Middle frontal gyrus (tissue), 1 donor: ENCODE measurements at regions not wholly inside any gene's neighbourhood (a gene's known extent, or its start where the extent isn't known, plus 50 kb on each side); places are given as distances from the start of the nearest gene placed in this dataset.

Experiments
- DNase-seq: peaks from one replicate; pipeline ENCODE4 v3.0.0-alpha.2; 2015; ENCODE audit warnings: low spot score; ENCODE audit errors: extremely low spot score

DNA sequence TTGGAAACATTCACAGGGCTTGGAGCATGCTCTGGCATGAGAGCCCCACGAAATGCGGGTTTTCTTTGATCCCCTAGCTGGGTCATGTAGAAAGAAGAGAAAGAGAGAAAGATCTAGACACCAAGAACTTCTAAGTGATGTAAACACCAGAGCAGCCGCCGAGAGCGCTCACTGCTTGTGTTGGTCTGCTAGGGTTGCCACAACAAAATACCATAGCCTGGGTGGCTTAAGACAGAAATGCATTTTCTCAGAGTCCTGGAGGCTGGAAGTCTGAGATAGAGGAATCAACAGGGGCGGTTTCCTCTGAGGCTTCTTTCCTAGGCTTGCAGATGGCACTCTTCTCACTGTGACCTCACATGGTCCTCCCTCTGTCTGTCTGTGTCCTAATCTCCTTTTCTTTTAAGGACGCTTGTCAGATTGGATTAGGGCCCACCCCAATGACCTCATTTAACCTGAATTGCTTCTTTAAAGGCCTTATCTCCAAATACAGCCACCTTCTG, 139.5 kb downstream of the CYLD start:
- no peak for DNase-seq

GRCh38 chr16:50880926-50881325, 139.0 kb downstream of the CYLD start:
- DNase-seq: no peak

DNA sequence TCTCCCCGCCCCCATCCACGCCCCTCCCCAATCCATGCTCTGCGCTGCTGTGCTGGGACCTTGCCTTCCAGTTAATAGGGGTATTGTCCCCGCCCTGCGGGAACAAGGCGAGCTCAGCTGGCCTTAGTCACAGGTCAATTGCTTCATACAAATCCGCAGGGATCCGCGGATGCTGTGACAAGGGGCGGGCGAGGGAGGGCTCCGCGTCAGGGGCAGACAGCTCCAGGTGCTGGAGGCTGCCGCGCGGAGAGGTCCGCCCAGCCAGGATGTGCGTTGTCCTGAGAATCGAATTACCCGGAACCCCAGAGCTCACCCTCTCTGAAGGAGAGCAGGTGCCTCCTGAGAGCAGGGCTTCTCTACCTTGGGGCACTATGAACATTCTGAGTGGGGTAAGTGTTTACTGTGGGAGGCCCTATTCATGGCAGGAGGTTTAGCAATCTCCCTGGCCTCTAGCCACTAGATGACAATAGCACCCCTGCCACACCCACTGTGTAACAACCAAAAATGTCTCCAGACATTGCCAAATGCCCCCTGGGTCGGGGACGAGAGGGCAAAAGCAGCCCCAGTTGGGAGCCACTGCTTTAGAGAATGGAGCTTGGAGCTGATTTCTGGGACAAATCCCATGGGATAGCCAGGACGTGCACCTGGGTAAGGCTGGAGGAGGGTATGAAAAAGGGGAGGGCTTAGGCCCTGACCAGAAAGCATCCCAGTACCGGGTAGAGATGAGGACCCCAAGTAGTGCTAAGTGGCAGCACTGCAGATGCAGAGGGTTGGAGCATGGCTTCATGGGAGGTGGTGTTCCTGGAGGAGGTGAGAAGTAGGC, 138.2 kb downstream of the CYLD start:
- DNase-seq: no peak

DNA sequence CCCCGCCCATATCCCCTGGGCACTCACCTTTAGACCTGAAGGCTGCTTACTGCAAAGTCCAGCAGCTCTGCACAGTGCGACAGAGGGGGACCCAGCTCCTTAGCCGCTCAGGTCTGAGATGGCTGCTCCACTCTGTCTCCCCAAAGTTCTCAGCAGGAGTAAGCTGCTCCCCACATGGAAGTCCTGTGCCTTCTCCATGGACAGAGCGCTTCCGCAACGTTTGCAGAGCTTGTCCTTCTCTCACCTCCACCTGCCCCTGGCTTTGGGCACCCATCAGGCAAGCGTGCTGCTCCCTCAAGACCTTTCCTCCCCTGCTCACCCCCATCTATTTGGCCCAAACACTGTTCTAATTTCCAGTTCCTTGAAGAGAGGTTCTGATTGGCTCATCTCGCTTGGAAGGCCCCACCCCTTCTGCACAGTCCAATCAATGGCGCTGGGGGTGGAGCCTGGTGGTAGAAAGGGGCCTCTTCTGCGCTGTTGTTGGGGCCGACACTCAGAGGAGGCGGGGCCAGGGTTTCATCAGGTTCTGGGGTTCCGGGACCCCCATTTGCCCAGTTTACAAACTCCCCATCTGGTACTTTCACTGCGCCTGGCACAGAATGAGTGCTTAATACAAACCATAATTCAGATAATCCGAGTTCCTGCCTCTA, 137.2 kb downstream of the CYLD start:
- DNase-seq: no peak

- DNase-seq: no peak
Observed at GRCh38 chr16:50878536-50878935, 136.7 kb downstream of the CYLD start.

- no peak for DNase-seq
Observed at GRCh38 chr16:50876263-50876662, 134.4 kb downstream of the CYLD start.

DNA sequence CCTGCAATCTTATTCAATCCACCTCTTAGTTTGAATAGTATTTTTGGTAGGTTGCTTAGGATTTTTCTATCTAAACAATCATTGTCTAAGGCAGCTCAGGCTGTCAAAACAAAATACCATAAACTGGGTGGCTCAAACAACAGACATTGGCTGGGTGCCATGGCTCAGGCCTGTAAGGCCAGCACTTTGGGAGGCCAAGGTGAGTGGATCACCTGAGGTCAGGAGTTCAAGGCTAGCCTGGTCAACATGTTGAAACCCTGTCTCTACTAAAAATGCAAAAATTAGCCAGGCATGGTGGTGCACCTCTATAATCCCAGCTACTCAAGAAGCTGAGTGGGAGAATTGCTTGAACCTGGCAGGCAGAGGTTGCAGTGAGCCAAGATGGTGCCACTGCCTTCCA, 126.7 kb downstream of the CYLD start:
- no peak for DNase-seq

- no peak for DNase-seq
Observed at GRCh38 chr16:50866806-50867205, 124.9 kb downstream of the CYLD start.

DNA sequence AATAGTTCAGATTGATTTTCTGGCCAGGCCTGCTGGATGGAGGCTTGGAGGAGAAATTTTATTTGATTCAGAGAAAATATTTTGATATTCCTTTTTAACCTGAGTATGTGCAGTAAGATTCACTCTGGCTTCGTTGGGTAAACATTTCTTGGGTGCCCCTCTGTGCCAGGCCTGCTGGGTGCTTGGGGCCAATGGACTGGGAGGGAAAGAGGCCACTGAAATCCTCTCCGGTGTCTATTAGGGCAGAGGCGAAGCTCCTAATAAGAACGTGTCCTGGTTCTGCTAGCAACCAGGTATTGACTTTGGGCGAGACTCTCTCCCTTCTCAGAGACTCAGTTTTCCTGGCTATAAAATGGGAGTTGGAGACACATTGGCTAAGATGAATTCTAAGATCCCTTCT, 122.5 kb downstream of the CYLD start:
- DNase-seq: no peak

- no peak for DNase-seq
Observed at GRCh38 chr16:50863644-50864144, 121.8 kb downstream of the CYLD start.

DNA sequence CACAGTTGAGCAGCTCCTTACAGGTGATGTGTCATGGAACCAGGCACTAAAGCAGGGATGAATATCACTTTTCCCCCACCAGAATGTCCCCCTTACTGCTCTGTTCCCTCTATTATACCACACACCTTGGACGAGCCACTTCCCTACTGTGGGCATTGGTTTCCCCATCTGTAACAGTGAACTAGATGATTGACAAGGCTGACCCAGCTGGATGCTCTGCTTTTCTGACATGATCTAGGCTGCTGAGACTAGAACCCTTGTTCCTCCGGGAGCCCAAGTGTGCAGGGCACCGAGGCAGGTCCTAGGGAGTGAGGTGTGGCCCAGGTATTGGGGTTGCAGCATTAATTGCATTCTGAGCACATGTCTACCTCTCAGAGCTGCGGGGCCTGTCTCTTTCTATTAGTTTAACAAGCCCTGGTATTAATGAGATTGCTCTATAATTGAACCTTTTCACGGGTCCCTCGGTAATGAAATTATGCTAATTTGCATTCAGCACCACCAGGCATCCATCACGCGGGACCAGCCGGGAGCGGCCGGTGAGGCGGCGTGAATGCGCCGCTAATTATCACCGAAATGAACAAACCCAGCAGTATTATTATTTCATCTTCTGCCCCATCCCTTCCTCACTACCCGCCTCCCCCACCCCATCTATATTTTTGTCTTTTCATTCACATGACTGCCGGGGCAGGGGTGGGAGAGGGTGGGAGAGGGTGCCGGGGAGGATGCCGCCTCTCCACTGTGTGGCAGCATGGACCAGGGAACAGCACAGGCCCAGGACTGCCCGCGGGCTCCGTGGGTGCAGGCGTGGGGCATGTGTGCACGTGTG, 121.1 kb downstream of the CYLD start:
- no peak for DNase-seq

DNA sequence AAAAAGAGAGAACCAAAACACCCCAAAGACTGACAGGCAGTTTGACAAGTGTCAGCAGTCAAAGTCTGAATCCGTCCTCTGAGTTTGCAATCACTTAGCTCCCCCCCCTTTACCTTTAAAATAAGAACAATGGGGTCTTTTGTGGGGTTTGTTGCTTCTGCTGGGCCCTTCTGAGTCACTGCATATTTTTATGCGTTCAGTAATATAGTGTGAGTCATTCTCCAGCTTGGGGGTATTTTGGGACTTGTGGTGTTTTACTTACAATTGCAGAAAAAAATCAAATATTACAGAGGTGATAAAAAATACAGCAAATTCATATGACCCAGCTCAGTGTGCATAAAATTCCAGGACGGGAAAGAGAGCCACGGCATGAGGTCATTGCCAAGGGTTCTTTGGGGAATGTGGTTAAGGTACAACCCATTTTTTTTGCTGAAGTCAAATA, 120.1 kb downstream of the CYLD start:
- no peak for DNase-seq

DNA sequence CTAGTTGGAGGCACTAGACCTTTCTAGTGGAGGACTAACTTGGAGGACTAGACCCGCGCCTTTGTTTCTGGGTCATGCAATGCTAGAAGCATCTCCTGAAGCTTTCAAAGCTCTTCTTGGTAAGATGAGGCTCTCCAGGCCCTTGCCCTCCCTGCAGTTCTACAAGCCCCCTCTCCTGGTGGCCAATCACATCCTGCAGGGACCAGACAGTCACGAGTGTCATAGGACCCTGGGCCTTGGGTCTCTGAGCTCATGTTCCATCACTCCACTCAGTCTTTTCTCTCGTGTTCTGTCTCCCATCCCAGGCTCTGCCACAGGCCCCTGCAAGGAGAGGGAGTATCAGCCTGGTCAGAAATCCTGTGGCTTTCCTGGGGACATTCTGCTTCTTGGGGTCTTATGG, 119.6 kb downstream of the CYLD start:
- DNase-seq: no peak

DNA sequence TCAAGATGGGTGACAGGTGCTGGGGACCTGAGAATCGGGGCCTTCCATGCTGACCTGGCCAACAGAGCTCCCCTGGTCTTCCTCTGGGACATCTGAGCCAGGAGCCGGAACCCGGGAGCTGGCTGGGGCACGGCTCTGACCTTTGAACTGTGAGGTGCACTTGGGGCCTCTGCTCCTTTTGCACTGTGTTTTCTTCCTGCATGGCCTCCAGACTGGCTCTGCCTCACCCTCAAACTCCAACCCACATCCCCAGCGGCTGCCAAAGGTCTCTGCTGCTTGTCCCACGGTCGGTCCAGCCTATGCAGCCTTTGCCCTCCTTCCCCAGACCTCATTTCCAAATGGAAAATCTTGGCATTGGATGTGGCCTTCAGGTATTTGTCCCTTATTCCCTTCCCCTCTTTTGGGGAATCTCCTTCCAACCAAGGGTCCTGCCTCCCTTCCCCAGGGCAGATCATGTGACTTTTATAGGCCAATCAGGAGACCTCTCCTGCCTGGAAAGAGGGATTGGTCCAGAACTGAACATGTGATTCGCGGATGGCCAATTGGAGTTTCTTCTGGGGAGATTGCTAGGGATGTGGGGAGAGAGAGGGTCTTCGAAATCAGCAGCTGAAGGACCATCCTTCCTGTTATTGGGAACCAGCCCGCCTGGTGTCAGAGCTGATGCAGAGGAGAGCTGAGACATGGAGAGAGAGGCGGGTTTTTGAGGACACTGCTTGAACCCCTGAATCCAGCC, 117.9 kb downstream of the CYLD start:
- no peak for DNase-seq

DNA sequence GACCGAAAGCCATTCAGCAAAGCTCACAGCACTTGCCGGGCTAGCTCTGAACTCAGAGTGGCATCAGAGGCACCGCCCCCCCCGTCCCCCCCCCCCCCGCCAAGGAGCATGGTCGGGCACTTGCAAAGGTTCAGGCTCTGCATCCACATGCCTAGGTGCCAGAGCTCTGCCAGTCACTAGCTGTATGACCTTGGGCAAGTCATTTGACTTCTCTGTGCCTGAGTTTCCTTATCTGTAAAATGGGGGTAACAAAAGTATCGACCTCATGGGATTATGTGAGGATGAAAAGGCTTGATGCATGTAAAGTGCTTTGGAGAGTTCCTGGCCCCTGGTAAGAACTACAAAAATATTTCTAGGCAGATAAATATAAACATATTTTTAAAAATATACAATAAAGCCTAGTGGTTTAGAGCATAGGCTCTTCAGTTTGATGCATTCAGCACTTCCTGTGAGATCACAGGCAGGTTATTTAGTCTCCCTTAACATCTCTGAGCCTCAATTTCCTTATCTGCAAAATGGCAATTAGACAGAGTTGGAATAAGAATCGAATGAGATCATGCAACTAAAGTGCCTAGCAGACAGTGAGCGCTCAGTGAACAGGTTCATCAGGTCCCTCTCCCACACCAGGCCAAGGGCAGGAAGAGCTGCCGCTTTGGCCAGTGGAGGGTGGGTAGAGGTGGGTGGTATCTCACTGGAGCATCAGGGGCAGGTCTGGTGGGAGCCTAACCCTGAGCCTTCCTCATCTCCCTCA, 117.2 kb downstream of the CYLD start:
- DNase-seq: no peak

DNA sequence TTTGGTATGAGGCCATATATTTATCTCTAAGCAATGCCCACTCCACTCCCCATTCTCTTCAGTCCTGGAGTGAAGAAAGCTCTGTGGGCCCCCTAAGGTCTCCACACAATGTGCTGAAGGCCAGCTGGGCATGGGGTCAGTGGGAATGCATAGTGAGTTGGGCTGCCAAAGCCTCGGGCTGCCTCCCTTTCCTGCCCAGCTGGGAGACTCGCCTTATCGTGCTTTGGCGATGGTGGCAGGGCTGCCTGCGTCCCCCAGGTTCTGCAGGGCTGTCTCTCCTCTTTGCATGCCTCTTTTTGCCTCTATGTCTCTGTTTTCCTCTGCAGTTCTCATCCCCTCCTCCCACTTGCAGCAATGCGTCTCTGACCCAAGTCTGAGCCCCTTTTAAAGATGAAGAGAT, 116.5 kb downstream of the CYLD start:
- DNase-seq: no peak

DNA sequence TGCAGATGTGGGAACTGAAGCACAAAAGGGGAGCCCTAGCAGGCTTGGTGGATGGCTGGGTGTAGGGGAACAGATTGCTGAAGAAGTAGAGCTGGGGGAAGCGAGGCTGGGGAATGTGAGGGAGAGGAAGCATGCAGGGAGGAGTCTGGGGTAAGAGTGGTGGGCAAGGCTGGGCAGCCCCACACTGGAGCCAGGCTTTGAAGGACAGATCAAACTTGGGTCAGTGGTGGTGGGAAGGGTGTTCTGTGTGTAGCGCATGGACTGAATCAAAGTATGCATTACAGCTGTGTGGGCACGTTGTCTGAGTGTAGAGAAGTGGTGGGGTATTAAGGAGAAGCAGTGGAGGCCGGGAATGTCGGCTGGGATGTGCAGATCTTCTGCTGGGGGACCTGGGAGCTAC, 116.0 kb downstream of the CYLD start:
- DNase-seq: no peak

- DNase-seq: no peak
Observed at GRCh38 chr16:50856991-50857390, 115.1 kb downstream of the CYLD start.

GRCh38 chr16:50853329-50853728, 111.4 kb downstream of the CYLD start:
- no peak for DNase-seq
